SK-N-SH (cell line): ENCODE measurements at regions not wholly inside any gene's neighbourhood (a gene's known extent, or its start where the extent isn't known, plus 50 kb on each side); places are given as distances from the start of the nearest gene placed in this dataset.

ENCODE experiments used
- CTCF ChIA-PET: fragments of 300-600, 350-600 bp; formaldehyde crosslinking; extraction: SDS; loops from one replicate; lab custom pipeline; 2021; lab: Yijun Ruan, JAX
- POLR2A ChIA-PET: fragments of 350-600 bp; sonication (Branson Sonifier 250); formaldehyde crosslinking; extraction: SDS; loops from one replicate; lab custom pipeline; 2020; ENCODE audit warnings: antibody characterized with exemption, inconsistent platforms; lab: Yijun Ruan, JAX
- DNase-seq: peaks from one replicate; pipeline ENCODE4 v3.0.0; 2012
- H2AFZ ChIP-seq: fragments of 200-600 bp; sonication (generic); 2 replicates; pipeline ENCODE4 v1.8.1; 2016; ENCODE audit warnings: antibody characterized with exemption, mild to moderate bottlenecking, low read depth
- H3F3A ChIP-seq: fragments of 200-600 bp; sonication (generic); replicated peaks from 2 replicates; pipeline ENCODE3; 2016; ENCODE audit warnings: antibody characterized with exemption, mild to moderate bottlenecking; ENCODE audit not compliant: insufficient read depth
- H3K27ac ChIP-seq, 2 experiments: fragments of 200-500 bp in 1 of 2; fragments of 200-600 bp in 1 of 2; sonication (Bioruptor generic) in 1 of 2; sonication (generic), shearing (Covaris generic) in 1 of 2; 2 replicates each; pipeline versions ENCODE4 v1.5.1 to v1.6.1; 2014 to 2016; ENCODE audit warnings: low read depth in 2 of 2, inconsistent platforms in 1 of 2, low read length in 1 of 2, mild to moderate bottlenecking in 1 of 2, mixed read lengths in 1 of 2
- H3K27me3 ChIP-seq: fragments of 200-600 bp; sonication (generic), shearing (Covaris generic); 2 replicates; pipeline ENCODE4 v1.6.1; 2016; ENCODE audit warnings: mixed run types; ENCODE audit not compliant: insufficient read depth
- H3K36me3 ChIP-seq, 2 experiments: fragments of 200-500 bp in 1 of 2; fragments of 200-600 bp in 1 of 2; sonication (Bioruptor generic) in 1 of 2; sonication (generic) in 1 of 2; replicated peaks in 1 of 2; 2 replicates each; pipeline versions ENCODE3 to v1.5.1; 2014 to 2016; ENCODE audit warnings: low read length in 1 of 2, mild to moderate bottlenecking in 1 of 2; ENCODE audit not compliant: insufficient read depth in 2 of 2, control insufficient read depth in 1 of 2
- H3K4me1 ChIP-seq, 2 experiments: fragments of 200-500 bp in 1 of 2; fragments of 200-600 bp in 1 of 2; sonication (Bioruptor generic) in 1 of 2; sonication (generic), shearing (Covaris generic) in 1 of 2; 2 replicates each; pipeline versions ENCODE4 v1.5.1 to v1.6.1; 2014 to 2016; ENCODE audit warnings: low read depth in 1 of 2, low read length in 1 of 2, mixed run types in 1 of 2; ENCODE audit not compliant: insufficient read depth in 2 of 2, control insufficient read depth in 1 of 2
- H3K4me2 ChIP-seq: fragments of 200-600 bp; sonication (generic), shearing (Covaris generic); 2 replicates; pipeline ENCODE4 v1.6.1; 2017; ENCODE audit warnings: mixed run types
- H3K4me3 ChIP-seq, 2 experiments: fragments of 200-500 bp in 1 of 2; fragments of 200-600 bp in 1 of 2; sonication (Bioruptor generic) in 1 of 2; sonication (generic), shearing (Covaris generic) in 1 of 2; 2 replicates each; pipeline versions ENCODE4 v1.5.1 to v1.8.1; 2014 to 2016; ENCODE audit warnings: low read depth in 2 of 2, inconsistent platforms in 1 of 2, low read length in 1 of 2, mild to moderate bottlenecking in 1 of 2, mixed read lengths in 1 of 2, moderate library complexity in 1 of 2
- H3K79me2 ChIP-seq: fragments of 200-600 bp; sonication (generic); 2 replicates; pipeline ENCODE4 v1.8.1; 2017; ENCODE audit warnings: mild to moderate bottlenecking; ENCODE audit not compliant: insufficient read depth
- H3K9ac ChIP-seq: fragments of 200-600 bp; sonication (generic); 2 replicates; pipeline ENCODE4 v1.6.1; 2017; ENCODE audit warnings: mixed run types
- H3K9me2 ChIP-seq: fragments of 200-600 bp; sonication (generic); 2 replicates; pipeline ENCODE4 v1.6.1; 2017; ENCODE audit warnings: mixed run types
- H3K9me3 ChIP-seq: fragments of 200-600 bp; sonication (generic); 2 replicates; pipeline ENCODE4 v1.6.1; 2017; ENCODE audit warnings: mixed run types, mild to moderate bottlenecking, moderate library complexity
- H4K20me1 ChIP-seq: fragments of 200-600 bp; sonication (generic); 2 replicates; pipeline ENCODE4 v1.6.1; 2017; ENCODE audit warnings: mild to moderate bottlenecking, mixed run types; ENCODE audit not compliant: insufficient read depth
- ELF1 ChIP-seq: IDR thresholded peaks from 2 replicates; pipeline ENCODE4 v1.4.0; 2012
- FOXJ3 ChIP-seq: sonication (generic); formaldehyde crosslinking; IDR thresholded peaks from 2 replicates; pipeline ENCODE4 v1.5.1; 2020; ENCODE audit warnings: mild to moderate bottlenecking, missing genetic modification reagents
- GABPA ChIP-seq: IDR thresholded peaks from 2 replicates; pipeline ENCODE4 v1.4.0; 2012; ENCODE audit warnings: low read depth, mild to moderate bottlenecking
- MEF2A ChIP-seq: IDR thresholded peaks from 2 replicates; pipeline ENCODE4 v1.4.0; 2012; ENCODE audit warnings: low read depth, borderline replicate concordance
- NFIC ChIP-seq: IDR thresholded peaks from 2 replicates; pipeline ENCODE4 v1.4.0; 2012; ENCODE audit warnings: borderline replicate concordance
- RCOR1 ChIP-seq: fragments of 150-350 bp; IDR thresholded peaks from 2 replicates; pipeline ENCODE4 v1.6.1; 2017; ENCODE audit warnings: antibody characterized with exemption, low read length
- REST ChIP-seq: IDR thresholded peaks from 2 replicates; pipeline ENCODE4 v1.6.1; 2012; ENCODE audit warnings: mild to moderate bottlenecking, low read depth, low read length, moderate library complexity
- RFX5 ChIP-seq: IDR thresholded peaks from 2 replicates; pipeline ENCODE4 v1.6.1; 2012; ENCODE audit warnings: mild to moderate bottlenecking, improper control_type of control experiment, low read length
- SMC3 ChIP-seq: IDR thresholded peaks from 2 replicates; pipeline ENCODE4 v1.6.1; 2012; ENCODE audit warnings: low read depth, low read length, improper control_type of control experiment
- TAF1 ChIP-seq: IDR thresholded peaks from 2 replicates; pipeline ENCODE4 v1.6.1; 2012; ENCODE audit warnings: low read depth, mild to moderate bottlenecking, low read length, moderate library complexity, borderline replicate concordance
- TCF12 ChIP-seq: IDR thresholded peaks from 2 replicates; pipeline ENCODE4 v1.4.0; 2012
- USF1 ChIP-seq: IDR thresholded peaks from 2 replicates; pipeline ENCODE4 v1.4.0; 2012; ENCODE audit warnings: low read depth, borderline replicate concordance
- YY1 ChIP-seq: IDR thresholded peaks from 2 replicates; pipeline ENCODE4 v1.4.0; 2012; ENCODE audit warnings: low read depth, mild to moderate bottlenecking
- WGBS: methylation state at CpG from one replicate; pipeline ENCODE4 v1.1.6; 2017; ENCODE audit warnings: low lambda C conversion rate; 5-methylcytosine and 5-hydroxymethylcytosine counted together
- TF ChIP-seq, protein P1 (sequence below): fragments of 150-350 bp; IDR thresholded peaks from 2 replicates; pipeline ENCODE4 v1.6.1; 2016; ENCODE audit warnings: mild to moderate bottlenecking, low read depth, low read length

- Histone ChIP-seq H4K20me1 (no peaks in the 10 kb centered on the region), H3K27me3 (no peaks in the 10 kb centered on the region), H3K4me2 (no peak overlapping the region), H3K79me2 (no peaks in the 10 kb centered on the region), H3F3A (no peaks in the 10 kb centered on the region), H3K36me3 (no peaks in the 10 kb centered on the region), H3K4me3 (no peak overlapping the region), H3K9me2 (no peaks in the 10 kb centered on the region), H3K27ac (no peak overlapping the region), H3K9ac (no peak overlapping the region), H3K4me1 (no peaks in the 10 kb centered on the region), H3K9me3 (no peaks in the 10 kb centered on the region), H2AFZ (no peak overlapping the region)
- DNase-seq, result no peak
- POLR2A ChIA-PET, result no interaction called here
- WGBS, result 6% methylated on average over 6 of the region's 6 CpGs
- CTCF ChIA-PET, result interaction anchor here (1.1 kb wide), 1 partner anchor 23 kb away, joined by 4 read pairs; no protein-coding TSS in a partner anchor
- TF ChIP-seq ELF1 (no peak), TCF12 (no peak), GABPA (no peak), RFX5 (no peak), FOXJ3 (no peak), YY1 (no peak), RCOR1 (no peak), USF1 (no peak), REST (no peak), NFIC (no peak), TAF1 (no peak), SMC3 (no peak), MEF2A (no peak)
- TF ChIP-seq, protein P1, sequence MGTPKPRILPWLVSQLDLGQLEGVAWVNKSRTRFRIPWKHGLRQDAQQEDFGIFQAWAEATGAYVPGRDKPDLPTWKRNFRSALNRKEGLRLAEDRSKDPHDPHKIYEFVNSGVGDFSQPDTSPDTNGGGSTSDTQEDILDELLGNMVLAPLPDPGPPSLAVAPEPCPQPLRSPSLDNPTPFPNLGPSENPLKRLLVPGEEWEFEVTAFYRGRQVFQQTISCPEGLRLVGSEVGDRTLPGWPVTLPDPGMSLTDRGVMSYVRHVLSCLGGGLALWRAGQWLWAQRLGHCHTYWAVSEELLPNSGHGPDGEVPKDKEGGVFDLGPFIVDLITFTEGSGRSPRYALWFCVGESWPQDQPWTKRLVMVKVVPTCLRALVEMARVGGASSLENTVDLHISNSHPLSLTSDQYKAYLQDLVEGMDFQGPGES, result no peak
Observed at GRCh38 chr15:23793191-23793680, 106.1 kb upstream of the NDN start.
